Femur (tissue), 1 donor: ENCODE measurements at regions not wholly inside any gene's neighbourhood (a gene's known extent, or its start where the extent isn't known, plus 50 kb on each side); places are given as distances from the start of the nearest gene placed in this dataset.
A peak's percentile ranks its signal among the peaks of the same experiment; 100 is the strongest.

ENCODE experiments used
- DNase-seq: peaks from one replicate; pipeline ENCODE4 v3.0.0-alpha.2; 2017

DNA sequence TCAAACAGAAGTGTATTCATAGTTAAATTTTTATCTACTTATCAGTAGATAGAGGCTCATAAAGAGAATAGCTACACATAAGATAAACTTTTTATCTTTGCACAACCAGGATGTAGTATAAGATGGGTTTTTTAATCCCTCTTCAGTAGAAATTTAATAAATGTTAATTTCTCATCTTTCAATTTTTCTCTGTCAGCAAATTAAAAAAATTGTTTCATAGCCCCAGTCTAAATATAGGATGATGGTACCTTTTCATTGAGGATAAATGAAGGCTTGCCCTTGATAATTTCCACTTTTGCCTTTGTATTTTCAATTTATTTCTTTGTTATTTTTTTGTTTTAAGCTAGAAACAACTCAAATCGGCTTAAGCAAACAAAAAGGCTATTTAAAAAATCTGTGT is 251.2 kb upstream of the NOX3 start:
- no peak for DNase-seq

DNA sequence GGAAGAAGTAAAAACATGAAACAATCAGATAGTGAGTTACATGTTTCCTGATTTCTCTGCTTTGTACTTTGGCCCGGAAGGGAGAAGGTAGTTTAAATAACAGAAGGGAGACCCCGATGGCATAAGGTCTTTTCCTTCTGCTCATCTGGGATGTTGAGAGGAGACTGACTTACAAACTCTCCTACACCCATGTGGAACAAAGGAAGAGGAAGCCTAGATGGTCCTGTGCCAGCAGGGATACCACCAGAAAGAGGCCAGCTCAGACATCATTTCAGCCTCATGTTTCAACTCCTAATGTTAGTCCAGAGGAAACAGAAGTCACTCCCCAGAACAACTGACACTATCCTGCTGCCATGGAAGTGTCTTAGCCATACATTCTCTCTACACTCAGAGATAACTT is 250.7 kb upstream of the NOX3 start:
- no peak for DNase-seq

DNA sequence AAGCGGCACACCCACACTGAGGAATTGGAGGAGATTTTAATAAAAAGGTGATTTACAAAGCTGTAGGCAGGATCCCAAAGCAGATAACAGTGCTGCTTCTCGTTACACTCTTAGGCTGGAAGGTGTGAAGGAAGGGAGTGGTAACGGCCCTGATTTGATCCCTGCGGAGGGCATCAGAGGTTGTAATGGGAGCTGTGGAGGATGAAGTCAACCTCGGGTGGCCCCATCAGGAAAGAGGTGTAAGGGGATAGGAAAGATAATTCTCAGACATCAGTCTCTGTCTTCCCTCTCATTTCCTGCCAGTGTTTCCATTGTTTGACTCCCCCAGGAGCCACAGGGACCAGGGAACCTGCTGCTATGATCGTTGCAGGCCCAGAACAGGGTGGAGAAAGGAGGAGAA is 245.7 kb upstream of the NOX3 start:
- no peak for DNase-seq

DNA sequence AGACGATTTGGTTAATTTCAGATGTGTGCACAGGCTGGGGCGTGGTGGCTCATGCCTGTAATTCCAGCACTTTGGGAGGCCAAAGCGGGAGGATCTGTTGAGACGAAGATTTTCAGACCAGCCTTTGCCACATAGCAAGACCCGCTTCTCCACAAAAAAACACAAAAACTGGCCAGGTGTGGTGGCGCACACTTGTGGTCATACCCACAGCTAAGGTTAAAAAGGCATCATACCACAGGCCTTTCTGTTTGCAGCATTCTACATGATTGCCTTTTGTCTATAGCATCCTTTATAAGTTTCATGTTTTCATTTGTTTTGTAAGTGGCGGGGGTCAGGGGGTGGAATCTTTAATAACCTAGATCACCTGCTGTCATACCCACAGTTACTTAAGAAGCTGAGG is 239.9 kb upstream of the NOX3 start:
- DNase-seq: no peak

DNA sequence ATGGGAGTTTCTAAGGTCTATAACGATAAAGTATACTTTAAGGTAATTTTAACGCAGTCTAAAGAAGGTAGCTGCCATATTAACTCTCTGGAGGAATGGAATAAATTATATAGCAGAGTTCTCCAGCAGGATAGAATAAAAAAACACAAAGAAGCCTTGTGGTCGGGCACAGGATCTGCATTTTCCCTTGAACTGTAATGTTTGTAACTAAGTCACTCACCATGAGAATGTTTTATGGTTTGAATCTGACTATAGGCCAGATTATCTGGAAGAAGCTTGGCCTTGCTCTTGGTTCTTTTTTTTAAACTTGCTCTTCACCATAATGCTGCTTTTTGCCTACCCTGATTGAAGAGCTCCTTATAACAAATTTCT is 238.8 kb upstream of the NOX3 start:
- DNase-seq: no peak

DNA sequence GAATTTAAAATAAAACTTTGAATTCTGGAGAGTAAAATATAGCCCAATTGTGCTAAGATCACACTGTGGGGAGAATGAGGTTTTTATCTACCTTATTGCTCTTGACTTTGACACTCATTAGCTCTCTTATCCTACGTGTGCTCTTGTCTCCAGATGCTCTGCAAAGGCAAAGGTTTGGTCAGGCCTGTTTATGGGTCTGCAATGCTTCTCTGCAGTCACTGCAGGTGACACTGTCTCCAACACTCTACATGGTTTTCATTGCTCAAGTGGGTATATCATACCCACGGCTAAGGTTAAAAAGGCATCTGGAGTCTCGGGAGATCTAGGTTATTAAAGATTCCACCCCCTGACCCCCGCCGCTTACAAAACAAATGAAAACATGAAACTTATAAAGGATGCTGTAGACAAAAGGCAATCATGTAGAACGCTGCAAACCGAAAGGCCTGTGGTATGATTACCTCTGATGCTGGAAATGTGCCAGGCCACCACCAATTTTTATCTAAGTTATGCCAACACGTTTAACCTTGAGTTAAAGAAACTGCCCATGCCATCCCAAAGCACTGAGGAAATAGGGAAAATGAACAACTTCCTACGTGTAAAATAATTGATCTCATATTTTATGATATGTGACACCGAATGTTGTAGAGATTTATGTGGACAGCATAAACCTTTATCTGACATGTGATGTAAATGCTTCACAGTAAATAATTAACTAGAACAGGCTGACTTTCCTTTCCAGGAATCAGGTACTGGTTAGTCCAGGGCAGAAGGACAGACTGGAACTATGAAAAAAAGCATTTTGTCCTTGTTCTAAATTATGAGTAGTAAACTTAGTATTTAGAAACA is 238.2 kb upstream of the NOX3 start:
- no peak for DNase-seq

DNA sequence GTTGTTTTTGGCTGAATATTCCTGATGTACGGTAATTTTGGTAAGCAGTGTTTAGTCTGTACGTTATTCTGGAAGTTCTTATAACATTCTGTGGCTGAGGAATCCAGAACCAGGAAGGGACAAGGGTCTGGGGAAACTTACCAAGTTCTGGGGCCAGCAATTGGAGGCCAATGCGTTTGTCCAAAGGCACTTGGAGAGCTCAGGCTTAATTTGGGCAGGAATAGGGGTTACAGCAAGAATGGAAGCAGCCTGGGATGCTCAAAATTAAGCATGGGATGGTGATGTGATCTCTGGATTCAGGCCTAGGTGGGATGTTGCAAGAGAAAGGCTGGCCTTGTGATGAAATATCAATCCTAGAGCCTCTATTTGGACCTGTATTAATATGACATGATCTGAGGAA is 235.2 kb upstream of the NOX3 start:
- no peak for DNase-seq

DNA sequence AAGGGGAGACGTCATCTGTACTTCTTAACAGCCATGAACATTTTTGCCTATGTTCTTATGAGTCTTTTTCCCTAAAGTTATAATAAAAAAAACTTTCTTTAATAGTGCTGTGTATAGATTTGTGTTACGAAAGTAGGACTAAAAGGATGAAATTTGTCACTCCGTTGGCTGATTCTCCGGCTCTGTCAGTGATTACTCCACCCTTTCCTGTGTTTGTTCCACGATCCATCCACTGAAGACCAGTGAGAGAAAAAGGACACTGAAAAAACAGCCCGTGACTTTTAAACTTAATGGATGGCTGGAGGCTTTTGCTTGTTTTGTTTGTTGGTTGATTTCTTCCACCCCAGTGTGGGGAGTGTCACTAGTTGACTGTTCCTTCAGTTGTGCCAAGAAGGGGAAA is 232.0 kb upstream of the NOX3 start:
- no peak for DNase-seq

DNA sequence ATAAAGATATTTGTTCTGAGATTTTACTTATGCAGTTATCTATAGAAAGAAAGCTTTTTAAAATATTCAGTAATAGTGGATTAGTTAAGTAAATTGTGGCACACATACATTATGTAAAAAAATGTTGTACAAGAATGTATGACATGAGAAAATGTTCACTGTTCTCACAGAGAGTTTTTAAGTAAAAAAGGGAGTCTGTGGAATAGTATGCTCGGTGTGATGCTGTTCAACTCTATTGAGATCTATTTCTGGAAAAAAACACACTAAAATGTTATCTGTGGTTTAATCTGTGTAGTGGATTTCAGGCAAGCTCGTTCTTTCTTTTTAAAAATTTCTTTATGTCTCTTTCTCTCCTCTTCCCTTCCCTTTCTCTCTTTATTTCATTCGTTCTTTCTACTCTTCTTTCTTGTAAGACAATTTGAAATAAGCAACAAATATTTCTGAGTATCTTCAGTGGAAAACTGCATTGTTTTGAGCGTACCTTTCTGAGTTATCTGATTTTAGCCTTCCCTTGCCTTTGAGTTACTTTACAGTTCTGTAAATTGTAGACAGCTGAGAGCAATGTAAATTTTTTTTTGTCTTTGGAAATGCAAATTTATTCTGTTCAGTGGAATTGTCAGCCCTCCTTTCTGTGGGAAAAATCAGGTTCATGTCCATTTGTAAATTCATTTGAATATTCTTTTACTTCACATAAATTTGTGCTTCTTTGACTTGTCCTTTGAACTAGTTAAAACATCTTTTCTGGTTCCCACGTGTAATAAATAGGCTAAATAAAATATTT is 229.0 kb upstream of the NOX3 start:
- DNase-seq: no peak

DNA sequence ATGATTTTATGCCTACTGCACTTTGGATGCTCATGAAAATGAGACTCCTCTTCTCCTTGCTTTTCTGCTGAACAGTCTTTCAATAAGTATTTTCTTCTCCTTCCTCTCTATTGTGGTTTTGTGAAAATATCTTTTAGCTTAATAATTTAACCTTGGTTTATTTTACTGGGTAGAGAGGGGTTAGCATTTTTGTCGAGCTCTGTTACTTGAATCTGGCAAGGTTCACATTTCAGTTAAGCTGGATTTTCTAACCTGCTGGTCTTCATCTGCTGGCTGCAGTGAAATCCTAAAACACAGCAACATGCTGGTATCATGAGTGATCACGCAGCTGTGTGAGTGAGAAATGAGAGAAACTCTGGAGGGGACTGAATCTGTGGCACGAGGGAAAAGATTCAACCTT is 222.7 kb upstream of the NOX3 start:
- no peak for DNase-seq

DNA sequence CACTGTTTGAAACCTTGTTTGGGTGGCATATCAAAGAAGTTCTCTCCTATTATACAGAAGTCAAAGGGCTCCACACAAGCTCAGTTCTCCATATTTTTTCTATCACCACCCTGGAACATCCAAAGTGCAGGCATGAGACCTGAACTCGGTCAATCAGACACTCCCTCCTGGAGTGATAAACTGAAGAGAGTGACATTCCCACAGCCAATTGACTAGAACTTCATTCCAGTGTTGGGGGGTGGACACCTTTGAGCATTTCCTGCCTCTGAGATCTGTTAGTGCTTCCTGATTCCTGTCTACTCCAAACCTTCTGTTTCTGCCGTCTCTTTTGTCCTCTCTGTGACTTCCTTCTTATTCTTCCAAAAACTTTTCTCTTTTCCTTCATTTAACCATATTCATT is 220.7 kb upstream of the NOX3 start:
- no peak for DNase-seq

DNA sequence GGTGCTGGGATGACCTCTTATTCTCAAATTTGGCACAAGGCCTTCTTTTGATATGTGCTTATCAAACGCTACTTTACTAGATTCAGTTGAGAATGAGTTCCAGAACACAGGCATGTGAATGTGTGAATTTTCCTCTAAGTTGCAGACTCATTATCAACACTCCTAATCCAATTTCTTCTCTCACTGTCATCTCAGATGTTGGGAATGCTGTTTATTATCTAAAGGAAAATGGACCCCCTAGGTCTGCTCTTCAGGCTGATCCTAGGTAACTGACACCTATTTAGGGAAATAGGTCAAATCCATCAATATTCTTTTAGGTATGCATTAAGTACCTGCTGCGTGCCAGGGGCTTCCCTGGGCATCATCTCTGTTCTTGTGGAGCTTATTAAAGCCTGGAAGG is 215.0 kb upstream of the NOX3 start:
- no peak for DNase-seq

DNA sequence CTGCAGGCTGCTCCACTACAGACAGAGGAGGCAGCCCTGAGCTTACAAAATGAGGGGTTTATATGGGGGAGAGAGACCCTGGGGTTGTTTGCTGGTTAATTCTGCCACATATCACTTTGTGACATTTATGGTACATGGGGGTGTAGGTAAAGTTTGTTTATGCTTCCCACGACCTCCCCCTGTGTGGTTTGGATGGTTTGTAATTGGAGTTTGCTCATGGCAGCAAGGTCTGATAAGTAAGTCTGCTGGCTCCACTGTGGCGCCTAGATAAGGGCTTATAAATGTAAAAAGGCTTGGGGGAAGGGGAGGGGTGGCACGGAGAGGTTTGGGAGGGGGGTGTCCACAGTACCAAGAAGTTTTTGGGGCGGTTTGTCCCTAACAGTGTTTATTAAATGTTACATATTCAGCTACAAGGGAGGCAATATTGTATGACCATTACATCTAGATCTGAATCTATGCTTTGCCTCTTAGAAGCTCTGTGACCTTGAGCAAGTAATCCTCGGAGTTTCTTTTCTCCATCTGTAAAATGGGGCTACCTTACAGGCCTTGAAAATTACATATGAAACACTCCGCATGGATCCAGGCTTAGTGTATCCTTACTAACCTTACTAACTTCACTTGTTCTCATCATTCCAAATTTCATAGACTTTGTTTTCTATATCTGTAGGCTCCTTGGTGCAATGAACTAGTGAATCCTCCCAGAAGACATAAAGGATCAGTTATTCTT is 204.8 kb upstream of the NOX3 start:
- DNase-seq: no peak

DNA sequence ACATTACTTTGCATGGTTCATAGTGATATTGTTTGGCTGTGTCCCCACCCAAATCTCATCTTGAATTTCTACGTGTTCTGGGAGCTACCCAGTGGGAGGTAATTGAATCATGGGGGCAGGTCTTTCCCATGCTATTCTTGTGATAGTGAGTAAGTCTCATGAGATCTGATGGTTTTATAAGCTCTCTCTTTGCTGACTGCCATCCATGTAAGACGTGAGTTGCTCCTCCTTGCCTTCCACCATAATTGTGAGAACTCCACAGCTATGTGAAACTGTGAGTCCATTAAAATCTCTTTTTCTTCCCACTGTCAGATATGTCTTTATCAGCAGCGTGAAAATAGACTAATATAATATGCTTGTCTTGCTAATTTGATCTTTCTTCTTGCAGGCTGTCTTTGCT is 200.4 kb upstream of the NOX3 start:
- DNase-seq: no peak

DNA sequence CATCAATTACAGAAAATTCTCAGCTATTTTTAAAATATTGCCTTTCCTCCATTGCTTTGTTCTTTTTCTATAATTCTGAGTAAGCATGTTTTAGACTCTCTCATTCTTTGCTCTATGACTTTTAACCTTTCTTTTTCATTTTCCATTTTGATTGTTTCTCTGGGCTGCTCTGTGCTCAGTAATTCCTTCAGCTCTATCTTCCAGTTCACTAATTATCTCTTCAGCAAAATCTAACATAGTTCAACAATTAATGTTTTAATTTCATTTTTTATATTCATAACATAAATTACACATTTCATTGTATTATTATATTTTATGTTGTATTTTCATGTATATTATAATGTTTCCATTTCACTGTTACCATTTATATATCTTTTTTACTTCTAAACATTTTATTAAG is 198.8 kb upstream of the NOX3 start:
- no peak for DNase-seq

DNA sequence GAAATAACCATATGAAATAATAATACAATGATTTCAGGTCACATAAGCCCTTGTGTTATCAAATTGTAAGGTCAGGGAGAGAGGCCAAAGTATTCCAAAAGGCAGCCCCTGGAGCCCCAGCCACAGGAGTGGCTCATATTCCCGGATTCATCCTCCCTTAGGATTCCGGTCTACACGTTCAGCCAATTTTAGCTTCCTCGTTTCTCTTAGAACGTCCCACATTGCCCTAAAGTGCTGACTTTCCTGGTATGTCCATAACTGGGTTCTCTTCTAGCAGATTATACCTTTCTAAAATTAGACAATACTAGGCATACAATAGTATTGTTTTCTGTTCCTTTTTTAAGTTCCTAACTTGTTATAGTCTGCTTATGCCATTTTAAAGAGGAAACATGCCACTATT is 192.7 kb upstream of the NOX3 start:
- peak; percentile 22 for DNase-seq

DNA sequence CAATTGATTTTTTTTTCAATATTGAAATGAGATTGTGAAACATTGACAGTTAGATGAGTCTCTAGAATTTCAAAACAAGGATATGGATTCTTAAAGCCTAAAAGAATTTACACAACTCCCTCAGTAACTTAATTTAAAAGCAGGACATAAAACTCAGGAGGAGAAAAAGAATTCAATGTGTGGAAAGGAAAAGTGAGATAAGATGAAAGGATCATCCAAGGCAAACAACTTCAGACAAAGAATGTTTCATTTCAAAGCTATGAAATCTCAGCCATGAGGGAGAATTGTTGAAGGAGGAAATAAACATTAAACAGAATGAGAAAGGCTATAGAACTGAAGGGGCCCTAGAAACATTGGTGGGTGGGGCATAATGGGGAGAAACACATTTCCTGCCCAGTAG is 191.7 kb upstream of the NOX3 start:
- no peak for DNase-seq

DNA sequence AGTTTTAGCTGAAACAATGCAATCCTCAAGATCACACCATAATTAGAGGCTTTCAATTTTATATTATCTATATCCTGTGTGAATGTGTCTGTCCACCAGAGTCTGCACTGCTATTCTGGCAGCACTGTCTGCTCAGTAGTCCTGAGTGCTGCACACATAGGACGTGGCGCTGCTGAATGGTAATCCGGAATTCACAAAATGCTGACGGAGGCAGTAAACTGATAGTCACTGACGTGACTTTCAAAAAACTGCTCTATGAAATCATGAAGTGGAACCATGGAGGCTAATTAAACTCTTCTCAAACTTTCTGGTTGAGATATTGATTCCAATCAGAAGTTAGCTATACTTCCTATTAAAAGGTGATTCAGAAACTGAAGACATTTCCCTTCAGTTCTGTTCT is 190.8 kb upstream of the NOX3 start:
- peak; percentile 43 for DNase-seq

DNA sequence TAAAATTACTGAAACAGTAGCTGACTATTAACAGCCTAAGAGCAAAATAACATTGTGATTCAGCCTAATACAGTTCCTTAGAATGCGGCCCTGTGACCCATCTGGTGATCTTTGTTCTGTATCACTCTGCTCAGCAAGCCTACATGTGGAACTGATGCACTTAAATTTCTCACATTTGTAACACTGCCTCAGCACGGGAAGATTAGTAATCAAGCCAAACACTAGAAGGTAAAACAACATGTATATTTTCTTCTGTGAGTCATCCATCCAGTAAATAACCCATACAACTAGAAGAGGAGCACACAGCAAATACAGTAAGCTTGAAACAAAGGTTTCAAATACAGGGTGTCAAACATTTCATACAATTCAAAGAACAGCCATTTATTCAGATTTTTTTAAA is 189.7 kb upstream of the NOX3 start:
- DNase-seq: no peak

DNA sequence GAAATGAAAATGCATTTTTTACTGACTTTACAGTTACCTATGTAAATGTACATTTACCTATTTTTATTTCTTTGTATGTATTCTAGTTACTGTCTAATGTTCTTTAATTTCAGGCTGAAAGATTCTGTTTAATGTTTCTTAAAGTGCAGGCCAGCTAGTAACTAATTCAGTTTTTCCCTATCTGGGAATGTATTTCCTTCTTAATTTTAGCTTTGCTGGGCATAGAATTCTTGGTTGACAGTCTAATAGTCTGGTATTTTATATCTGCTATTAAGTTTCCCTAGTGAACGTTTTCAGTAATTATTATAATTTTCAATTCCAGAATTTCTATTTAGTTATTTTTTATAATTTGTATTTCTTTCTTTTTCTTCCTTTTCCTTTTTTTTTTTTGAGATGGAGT is 186.0 kb upstream of the NOX3 start:
- DNase-seq: no peak

DNA sequence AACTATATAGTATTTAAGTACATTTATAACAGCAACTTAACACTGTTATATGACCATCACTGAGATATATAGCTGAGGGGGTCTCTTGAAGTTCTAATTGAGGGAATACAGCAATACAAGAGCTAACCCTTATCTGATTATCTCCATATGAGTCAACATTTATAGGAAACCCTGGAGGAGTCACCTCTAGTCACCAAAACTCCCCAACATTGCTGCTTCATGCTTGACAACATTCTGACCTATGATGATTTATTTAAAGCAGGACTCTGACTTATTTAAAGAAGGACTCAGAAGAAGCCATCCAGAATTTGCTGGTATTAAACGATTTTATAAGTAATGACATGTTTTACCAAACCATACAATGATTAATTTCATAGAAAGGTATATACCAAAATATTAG is 182.6 kb upstream of the NOX3 start:
- no peak for DNase-seq

DNA sequence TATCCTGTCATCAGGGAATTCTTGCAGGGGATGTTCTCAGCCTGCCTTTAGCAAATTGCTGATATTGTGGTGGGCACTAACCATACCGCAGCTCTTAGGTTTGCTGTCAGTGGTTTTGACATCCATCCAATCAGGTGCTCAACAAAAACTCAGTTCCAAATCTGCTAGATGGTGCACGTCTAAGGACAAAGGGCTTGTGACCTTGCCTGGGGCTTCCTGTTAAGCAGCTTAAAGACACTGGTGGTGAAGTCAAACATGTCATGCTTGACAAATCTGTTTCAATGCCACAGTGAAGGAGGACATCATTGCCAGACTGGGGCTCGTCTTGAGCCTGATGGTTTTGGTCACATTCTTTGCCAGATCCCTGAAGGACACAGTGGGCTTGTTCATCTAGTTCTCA is 179.8 kb upstream of the NOX3 start:
- no peak for DNase-seq

DNA sequence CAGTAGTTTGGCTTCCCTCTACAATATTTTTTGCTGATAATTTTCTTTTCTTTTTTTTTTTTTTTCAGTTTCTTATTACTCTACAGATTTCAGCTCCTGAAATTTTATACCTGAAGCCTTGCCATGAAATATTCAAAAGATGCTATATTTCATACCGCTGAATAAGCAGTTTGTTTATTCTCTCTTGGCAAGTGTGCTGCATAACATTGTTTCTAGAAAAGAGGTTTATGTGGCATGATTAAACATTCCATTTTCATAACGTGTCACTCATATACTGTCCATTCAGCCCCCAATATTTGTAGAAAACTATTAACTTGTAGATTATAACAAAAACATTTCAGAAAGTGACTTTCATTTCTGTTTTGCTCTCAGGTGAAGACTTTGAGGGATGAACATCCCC is 174.4 kb upstream of the NOX3 start:
- no peak for DNase-seq

DNA sequence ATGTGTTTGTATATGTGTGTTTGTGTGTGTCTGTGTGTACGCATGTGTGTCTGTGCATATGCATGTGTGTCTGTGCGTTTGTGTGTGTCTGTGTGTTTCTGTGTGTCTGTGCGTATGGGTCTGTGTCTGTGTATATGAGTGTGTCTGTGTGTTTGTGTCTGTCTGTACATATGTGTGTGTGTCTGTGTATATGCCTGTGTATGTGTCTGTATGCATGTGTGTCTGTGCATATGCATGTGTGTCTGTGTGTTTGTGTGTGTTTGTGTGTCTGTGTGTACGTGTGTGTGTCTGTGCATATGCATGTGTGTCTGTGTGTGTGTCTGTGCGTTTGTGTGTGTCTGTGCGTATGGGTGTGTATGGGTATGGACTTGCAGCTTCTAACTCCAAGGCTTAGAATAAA is 174.0 kb upstream of the NOX3 start:
- DNase-seq: no peak
